LNCAP (cell line): ENCODE measurements at regions not wholly inside any gene's neighbourhood (a gene's known extent, or its start where the extent isn't known, plus 50 kb on each side); places are given as distances from the start of the nearest gene placed in this dataset.

ENCODE experiments used
- CTCF ChIP-seq: fragments of 450-650 bp; IDR thresholded peaks from 2 replicates; pipeline ENCODE4 v1.5.1; 2017; ENCODE audit warnings: mild to moderate bottlenecking

GRCh38 chr4:33045334-33045733, 2325.2 kb downstream of the PCDH7 start:
- TF ChIP-seq CTCF, result no peak

DNA sequence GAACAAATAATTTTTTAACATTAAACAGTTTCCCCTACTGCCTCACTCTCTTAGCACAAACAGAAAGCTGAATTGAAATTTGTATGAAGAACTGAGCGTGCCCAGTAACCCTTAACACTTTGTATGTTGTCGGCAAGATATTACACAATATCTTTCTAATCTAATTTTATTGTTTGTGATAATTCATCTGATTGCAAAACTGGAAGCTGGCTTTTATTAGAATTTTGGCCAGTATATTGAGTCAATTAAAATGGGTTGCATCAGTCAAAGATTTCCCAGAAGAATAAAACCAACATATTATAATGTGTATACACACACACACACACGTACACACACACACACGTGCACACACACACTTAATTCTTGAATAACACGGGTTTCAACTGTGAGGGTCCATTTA, 2332.1 kb downstream of the PCDH7 start:
- no peak for TF ChIP-seq CTCF

GRCh38 chr4:33054161-33054560, 2334.0 kb downstream of the PCDH7 start:
- TF ChIP-seq CTCF, result no peak

- TF ChIP-seq CTCF, result no peak
These were observed 2334.6 kb downstream of the PCDH7 start for GRCh38 chr4:33054656-33055196.

DNA sequence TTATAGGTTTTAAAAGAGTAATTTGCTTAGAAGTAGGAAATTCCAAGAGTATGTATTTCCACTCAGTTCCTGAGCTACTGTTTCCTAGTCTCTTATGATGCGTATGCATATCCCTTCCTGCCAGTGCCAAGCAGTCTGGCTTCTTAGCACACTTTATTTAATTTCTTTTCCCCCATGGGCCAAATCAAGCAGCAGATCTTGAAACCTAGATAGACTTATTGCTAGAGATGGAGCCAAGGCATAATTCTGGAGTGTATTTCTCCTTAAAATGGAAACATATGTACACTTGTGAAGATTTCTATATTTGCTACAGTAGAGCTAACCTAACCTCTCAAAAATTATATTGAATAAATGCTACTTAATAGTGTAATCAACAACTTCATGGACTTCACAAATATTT, 2337.6 kb downstream of the PCDH7 start:
- TF ChIP-seq CTCF, result no peak

DNA sequence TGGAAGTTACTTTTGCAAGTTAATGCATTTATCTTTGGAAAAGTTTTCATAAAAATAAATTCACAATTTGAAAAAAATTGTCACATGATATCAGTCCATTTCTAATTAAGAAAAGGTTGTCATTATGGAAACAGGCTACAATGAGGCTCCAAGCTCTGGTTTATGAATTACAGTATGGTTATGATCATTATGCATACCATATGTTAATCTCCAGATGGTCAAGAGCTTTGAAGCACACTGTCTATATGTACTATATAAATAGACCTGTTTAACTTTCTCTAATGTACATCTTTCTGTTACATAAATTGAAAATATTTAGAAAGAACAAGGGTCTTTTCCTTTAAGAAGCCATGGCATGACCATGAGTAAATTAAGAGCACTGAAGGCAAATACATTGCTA, 2338.8 kb downstream of the PCDH7 start:
- TF ChIP-seq CTCF, result no peak

DNA sequence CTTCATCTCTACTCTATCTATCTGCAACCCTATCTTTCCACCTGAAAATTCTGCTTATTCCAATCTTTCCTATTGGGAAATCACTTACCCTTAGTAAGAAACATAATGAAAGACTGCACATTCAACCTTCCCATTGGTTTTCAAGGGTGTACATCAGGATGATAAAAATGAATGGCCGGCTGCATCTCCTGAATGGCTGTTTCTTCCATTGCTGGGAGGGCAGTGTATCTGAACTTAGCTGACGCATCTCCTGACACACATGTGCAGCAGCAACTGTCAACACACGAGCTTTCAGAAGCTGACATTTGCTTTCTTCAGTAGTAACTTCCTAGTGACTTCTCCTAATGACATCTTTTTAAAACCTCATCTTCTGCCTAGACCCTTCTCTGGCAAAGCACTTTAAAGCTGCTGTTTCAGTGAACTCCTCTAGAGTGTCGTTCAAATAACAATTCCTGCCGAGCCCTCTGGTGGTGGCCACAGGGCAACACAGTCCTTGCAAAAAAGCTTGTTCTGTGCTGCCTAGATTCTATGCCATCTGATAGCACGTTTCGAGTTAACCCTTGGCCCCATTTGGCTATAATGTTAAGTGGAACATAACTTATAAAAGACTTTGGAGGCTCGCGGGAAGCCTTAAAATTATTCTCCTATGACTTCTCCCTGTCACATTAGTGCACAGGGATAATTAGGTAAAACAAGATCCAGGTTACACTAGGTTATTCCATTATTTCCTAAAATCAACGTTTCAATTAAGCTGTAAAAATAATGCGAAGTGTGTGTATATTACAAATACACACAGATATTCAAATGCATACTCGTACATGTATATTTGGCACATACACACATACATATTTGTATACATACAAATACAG, 2340.7 kb downstream of the PCDH7 start:
- TF ChIP-seq CTCF, result peak; percentile 87
